RWPE2 (cell line): ENCODE measurements at regions not wholly inside any gene's neighbourhood (a gene's known extent, or its start where the extent isn't known, plus 50 kb on each side); places are given as distances from the start of the nearest gene placed in this dataset.

Experiments used
- ATAC-seq: fragments of 200-7000 bp; cut with Tn5 transposase; 3 replicates; pipeline ENCODE4 v1.9.1; 2021; ENCODE audit warnings: low read depth
- DNase-seq: peaks from one replicate; pipeline ENCODE4 v3.0.0-alpha.2; 2020; ENCODE audit warnings: low spot score
- H3K27ac ChIP-seq: fragments of 450-650 bp; 2 replicates; pipeline ENCODE4 v1.5.1; 2017; ENCODE audit warnings: mild to moderate bottlenecking; ENCODE audit not compliant: poor library complexity, severe bottlenecking
- H3K27me3 ChIP-seq: fragments of 250-450 bp; sonication (Bioruptor Pico); 2 replicates; pipeline ENCODE4 v1.5.1; 2021; ENCODE audit warnings: mild to moderate bottlenecking, moderate library complexity; ENCODE audit not compliant: insufficient read depth, poor library complexity, severe bottlenecking
- H3K36me3 ChIP-seq: fragments of 250-450 bp; sonication (Bioruptor Pico); 2 replicates; pipeline ENCODE4 v1.5.1; 2020; ENCODE audit warnings: low read depth, mild to moderate bottlenecking, moderate library complexity
- H3K4me1 ChIP-seq: fragments of 250-450 bp; sonication (Bioruptor Pico); 2 replicates; pipeline ENCODE4 v1.5.1; 2021; ENCODE audit warnings: mild to moderate bottlenecking, moderate library complexity; ENCODE audit not compliant: insufficient read depth, poor library complexity, severe bottlenecking
- H3K4me3 ChIP-seq: fragments of 250-450 bp; sonication (Bioruptor Pico); 2 replicates; pipeline ENCODE4 v1.5.1; 2021; ENCODE audit warnings: mild to moderate bottlenecking, moderate library complexity; ENCODE audit not compliant: severe bottlenecking
- H3K9me3 ChIP-seq: fragments of 250-450 bp; sonication (Bioruptor Pico); 2 replicates; pipeline ENCODE4 v1.5.1; 2021; ENCODE audit warnings: mild to moderate bottlenecking, moderate library complexity; ENCODE audit not compliant: severe bottlenecking
- TF ChIP-seq, protein P1 (sequence below): fragments of 450-650 bp; IDR thresholded peaks from one replicate; pipeline ENCODE4 v1.5.1; 2017; ENCODE audit warnings: mild to moderate bottlenecking, moderate library complexity; ENCODE audit not compliant: poor library complexity, severe bottlenecking

DNA sequence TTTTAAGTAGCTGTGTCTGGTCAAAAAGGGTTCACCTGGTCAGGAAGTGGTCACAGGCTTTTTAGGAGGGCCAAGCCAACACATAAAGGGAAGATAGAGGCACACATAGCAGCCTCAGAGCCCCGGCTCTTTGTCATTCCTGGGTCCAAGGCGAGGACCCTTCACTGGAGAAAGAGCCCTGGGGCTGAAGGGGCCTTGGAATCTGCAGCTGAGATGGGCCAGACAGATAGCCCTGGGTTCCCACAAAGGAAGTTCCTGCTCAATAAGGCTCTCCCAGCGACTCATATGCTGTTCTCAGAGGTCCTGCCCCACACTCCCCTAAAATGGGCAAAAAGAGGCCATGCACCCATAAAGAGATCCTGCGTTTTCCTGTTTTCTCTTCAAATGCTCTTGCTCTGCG is 77.7 kb downstream of the LINC01488 start:
- TF ChIP-seq, protein P1, sequence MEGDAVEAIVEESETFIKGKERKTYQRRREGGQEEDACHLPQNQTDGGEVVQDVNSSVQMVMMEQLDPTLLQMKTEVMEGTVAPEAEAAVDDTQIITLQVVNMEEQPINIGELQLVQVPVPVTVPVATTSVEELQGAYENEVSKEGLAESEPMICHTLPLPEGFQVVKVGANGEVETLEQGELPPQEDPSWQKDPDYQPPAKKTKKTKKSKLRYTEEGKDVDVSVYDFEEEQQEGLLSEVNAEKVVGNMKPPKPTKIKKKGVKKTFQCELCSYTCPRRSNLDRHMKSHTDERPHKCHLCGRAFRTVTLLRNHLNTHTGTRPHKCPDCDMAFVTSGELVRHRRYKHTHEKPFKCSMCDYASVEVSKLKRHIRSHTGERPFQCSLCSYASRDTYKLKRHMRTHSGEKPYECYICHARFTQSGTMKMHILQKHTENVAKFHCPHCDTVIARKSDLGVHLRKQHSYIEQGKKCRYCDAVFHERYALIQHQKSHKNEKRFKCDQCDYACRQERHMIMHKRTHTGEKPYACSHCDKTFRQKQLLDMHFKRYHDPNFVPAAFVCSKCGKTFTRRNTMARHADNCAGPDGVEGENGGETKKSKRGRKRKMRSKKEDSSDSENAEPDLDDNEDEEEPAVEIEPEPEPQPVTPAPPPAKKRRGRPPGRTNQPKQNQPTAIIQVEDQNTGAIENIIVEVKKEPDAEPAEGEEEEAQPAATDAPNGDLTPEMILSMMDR, result no peak

DNA sequence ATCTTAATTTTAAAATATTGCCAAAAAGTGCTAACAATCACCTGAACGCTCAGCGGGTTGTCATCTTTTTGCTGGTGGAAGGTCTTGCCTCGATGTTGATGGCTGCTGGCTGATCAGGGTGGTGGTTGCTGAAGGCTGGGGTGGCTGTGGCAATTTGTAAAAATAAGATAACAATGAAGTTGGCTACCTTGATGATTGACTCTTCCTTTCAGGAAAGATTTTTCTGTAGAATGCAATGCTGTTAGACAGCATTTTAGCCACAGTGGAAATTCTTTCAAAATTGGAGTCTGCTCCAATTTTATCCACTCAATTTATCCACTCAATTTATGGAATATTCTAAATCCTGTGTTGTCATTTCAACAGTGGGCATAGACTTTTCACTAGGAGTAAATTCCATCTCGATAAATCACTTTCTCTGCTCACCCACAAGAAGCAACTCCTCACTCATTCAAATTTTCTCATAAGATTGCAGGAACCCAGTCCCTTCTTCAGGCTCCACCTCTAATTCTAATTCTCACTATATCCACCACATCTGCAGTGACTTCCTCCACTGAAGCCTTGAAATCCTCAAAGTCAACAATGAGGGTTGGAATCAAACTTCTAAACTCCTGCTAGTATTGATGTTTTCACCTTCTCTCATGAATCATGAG is 78.8 kb downstream of the LINC01488 start:
- DNase-seq, result no peak
- TF ChIP-seq, protein P1, result no peak
- no peaks in the 10 kb centered on the region for H3K9me3 ChIP-seq

More for the DNA sequence above, 77.7 kb downstream of the LINC01488 start:
- H3K36me3 ChIP-seq, result no peaks in the 10 kb centered on the region
- H3K9me3 ChIP-seq, result no peaks in the 10 kb centered on the region
- ATAC-seq, result no peak
- no peaks in the 10 kb centered on the region for H3K4me1 ChIP-seq
- DNase-seq, result no peak
- no peak overlapping the region for H3K4me3 ChIP-seq
- H3K27me3 ChIP-seq, result no peaks in the 10 kb centered on the region
- no peak overlapping the region for H3K27ac ChIP-seq

DNA sequence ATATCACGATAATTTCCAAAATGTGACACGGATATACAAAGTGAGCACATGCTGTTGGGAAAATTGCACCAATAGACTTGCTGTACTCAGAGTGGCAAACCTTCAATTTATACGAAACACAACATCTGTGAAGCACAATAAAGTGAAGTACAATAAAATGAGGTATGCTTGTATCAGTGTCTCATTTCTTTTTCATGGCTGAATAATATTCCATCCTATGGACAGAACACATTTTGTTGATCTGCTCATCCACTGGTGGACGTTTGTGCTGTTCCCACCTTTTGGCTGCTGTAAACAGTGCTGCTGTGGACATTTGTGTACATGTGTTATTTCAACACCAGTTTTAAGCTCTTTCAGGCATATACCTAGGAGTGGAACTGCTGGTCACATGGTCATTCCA is 78.7 kb upstream of the CCND1 start:
- Histone ChIP-seq H3K27ac (no peak overlapping the region), H3K4me1 (no peaks in the 10 kb centered on the region), H3K36me3 (no peaks in the 10 kb centered on the region), H3K4me3 (no peak overlapping the region), H3K27me3 (no peaks in the 10 kb centered on the region), H3K9me3 (no peaks in the 10 kb centered on the region)
- TF ChIP-seq, protein P1, result no peak
- no peak for DNase-seq
- ATAC-seq, result no peak

More for the DNA sequence above, 78.8 kb downstream of the LINC01488 start:
- ATAC-seq, result no peak
- no peak overlapping the region for H3K4me3 ChIP-seq
- H3K27me3 ChIP-seq, result no peaks in the 10 kb centered on the region
- H3K36me3 ChIP-seq, result no peaks in the 10 kb centered on the region
- no peak overlapping the region for H3K27ac ChIP-seq
- H3K4me1 ChIP-seq, result no peaks in the 10 kb centered on the region

DNA sequence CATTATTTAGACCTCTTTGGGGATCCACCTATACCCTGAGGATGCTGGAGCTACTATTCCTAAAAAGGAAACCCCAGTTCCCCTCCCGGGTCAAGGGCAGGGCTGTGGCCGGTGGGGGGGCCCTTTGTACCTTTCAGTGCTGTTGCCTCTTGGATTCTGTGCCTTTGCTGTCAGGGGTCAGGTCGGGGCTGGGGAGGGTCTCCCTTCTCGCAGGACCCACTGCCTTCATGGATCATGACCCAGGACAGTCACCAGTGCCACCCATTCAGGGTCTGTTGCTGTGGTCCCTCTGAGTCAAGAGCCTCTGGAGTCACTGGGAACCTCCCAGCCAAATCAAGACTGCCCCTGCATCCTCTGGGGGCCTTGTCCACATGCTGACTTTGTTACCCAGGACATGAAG is 78.1 kb upstream of the CCND1 start:
- Histone ChIP-seq H3K4me1 (no peaks in the 10 kb centered on the region), H3K27ac (no peak overlapping the region), H3K27me3 (no peaks in the 10 kb centered on the region), H3K9me3 (no peaks in the 10 kb centered on the region), H3K4me3 (no peak overlapping the region), H3K36me3 (no peaks in the 10 kb centered on the region)
- TF ChIP-seq, protein P1, result no peak
- no peak for ATAC-seq
- DNase-seq, result no peak

DNA sequence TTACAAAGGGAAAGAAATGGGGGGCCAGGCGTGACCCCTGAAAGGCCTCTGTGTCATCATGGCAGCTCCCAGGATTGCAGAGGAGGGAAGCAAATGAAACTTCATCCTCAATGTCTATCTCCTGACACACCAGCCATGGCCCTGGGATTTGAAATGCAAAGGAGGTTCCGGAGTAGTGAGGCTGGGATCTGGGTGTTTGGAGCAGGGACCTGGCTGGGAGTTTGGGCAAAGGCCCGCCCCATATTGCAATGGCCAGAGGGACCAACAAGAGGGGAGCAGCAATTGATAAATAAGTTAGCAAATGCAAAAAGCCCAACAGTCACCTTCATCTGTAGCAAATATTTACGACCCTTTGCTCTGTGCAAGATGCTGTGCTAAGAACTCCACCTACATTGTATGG is 77.7 kb upstream of the CCND1 start:
- Histone ChIP-seq H3K36me3 (no peaks in the 10 kb centered on the region), H3K27ac (no peak overlapping the region), H3K27me3 (no peaks in the 10 kb centered on the region), H3K4me1 (no peaks in the 10 kb centered on the region), H3K9me3 (no peaks in the 10 kb centered on the region), H3K4me3 (no peak overlapping the region)
- ATAC-seq, result no peak
- DNase-seq, result no peak
- TF ChIP-seq, protein P1, result no peak
